Endothelial cell of umbilical vein (primary cell): ENCODE measurements at regions not wholly inside any gene's neighbourhood (a gene's known extent, or its start where the extent isn't known, plus 50 kb on each side); places are given as distances from the start of the nearest gene placed in this dataset.

Experiments
- CTCF ChIP-seq, 2 donors: IDR thresholded peaks; 1 replicate in 1 of 2; 2 replicates in 1 of 2; pipeline ENCODE4 v1.5.1; 2011; ENCODE audit warnings: low read length in 2 of 2, mild to moderate bottlenecking in 2 of 2, moderate library complexity in 2 of 2, control low read depth in 1 of 2, inconsistent platforms in 1 of 2, low read depth in 1 of 2; ENCODE audit not compliant: insufficient read depth in 1 of 2; ENCODE audit errors: extremely low read depth in 1 of 2
- EZH2 ChIP-seq: IDR thresholded peaks from 2 replicates; pipeline ENCODE4 v1.6.1; 2012; ENCODE audit warnings: borderline replicate concordance, low read depth, mild to moderate bottlenecking, moderate library complexity, low read length, inconsistent platforms; ENCODE audit not compliant: severe bottlenecking
- FOS ChIP-seq: IDR thresholded peaks from 2 replicates; pipeline ENCODE4 v1.6.1; 2011; ENCODE audit warnings: mild to moderate bottlenecking, low read length, moderate library complexity, borderline replicate concordance; ENCODE audit not compliant: insufficient read depth
- MYC ChIP-seq: IDR thresholded peaks from one replicate; pipeline ENCODE4 v1.6.1; 2011; ENCODE audit warnings: mild to moderate bottlenecking, low read depth, low read length
- POLR2A ChIP-seq: IDR thresholded peaks from 2 replicates; pipeline ENCODE4 v1.6.1; 2012; ENCODE audit warnings: low read depth, mild to moderate bottlenecking, control low read depth, low read length
- POLR2AphosphoS5 ChIP-seq: IDR thresholded peaks from 2 replicates; pipeline ENCODE4 v1.6.1; 2012; ENCODE audit warnings: low read depth, mild to moderate bottlenecking, control low read depth, low read length, moderate library complexity; ENCODE audit not compliant: insufficient read depth

DNA sequence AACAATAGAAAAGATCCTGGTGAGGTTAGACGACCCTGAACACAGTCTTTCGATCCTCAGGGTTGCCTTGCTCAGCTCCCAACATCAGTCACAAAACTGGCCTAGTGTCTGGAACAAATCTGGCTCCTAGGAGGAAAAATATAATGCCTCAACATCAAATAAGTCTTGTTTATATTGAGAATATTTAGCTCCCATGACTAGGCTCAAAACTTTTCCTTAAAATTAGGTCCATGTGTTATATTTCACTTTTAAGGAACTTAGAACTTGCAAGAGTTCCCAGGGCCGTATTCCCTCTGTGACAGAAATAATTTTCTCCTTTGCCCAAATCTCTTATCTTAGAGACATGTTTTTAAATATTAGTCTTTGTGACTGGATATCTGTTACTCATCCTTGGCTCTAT is 819.7 kb upstream of the ZEB2 start:
- no peak for TF ChIP-seq CTCF (IDR thresholded peaks at IDR 0.05; ENCODE audit: extremely low read depth in 1 of 2, insufficient read depth in 1 of 2, low read depth in 1 of 2, low read length in 2 of 2)
- TF ChIP-seq POLR2AphosphoS5: no peak
- TF ChIP-seq POLR2A: no peak
- TF ChIP-seq MYC: no peak
- TF ChIP-seq EZH2: no peak
- no peak for TF ChIP-seq FOS
